ENCODE measurements at regions not wholly inside any gene's neighbourhood (a gene's known extent, or its start where the extent isn't known, plus 50 kb on each side); places are given as distances from the start of the nearest gene placed in this dataset.

DNA sequence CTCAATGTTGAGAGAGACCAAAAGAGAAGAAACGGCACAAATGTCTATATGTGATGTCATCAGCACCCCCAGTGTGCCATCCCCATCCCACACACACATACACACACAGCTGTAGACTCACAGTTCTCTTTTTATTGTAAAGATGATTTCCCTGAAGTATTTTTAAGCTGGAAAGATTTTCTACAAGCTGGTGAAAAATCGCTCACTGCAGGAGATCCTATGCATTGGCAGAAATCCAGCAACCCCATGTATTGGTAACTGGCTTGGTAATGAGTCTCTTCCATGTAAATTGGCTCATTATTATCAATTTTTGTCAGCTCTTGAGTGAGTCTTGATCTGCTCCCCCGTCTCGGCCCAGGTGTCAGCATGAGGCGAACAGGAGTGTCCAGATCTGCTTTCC is 107.1 kb upstream of the UQCRFS1 start:
- no peak for FAIRE-seq
- TF ChIP-seq, protein P1, sequence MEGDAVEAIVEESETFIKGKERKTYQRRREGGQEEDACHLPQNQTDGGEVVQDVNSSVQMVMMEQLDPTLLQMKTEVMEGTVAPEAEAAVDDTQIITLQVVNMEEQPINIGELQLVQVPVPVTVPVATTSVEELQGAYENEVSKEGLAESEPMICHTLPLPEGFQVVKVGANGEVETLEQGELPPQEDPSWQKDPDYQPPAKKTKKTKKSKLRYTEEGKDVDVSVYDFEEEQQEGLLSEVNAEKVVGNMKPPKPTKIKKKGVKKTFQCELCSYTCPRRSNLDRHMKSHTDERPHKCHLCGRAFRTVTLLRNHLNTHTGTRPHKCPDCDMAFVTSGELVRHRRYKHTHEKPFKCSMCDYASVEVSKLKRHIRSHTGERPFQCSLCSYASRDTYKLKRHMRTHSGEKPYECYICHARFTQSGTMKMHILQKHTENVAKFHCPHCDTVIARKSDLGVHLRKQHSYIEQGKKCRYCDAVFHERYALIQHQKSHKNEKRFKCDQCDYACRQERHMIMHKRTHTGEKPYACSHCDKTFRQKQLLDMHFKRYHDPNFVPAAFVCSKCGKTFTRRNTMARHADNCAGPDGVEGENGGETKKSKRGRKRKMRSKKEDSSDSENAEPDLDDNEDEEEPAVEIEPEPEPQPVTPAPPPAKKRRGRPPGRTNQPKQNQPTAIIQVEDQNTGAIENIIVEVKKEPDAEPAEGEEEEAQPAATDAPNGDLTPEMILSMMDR (IDR thresholded peaks at IDR 0.05; ENCODE audit: borderline replicate concordance, extremely low read depth, insufficient read depth) = no peak

DNA sequence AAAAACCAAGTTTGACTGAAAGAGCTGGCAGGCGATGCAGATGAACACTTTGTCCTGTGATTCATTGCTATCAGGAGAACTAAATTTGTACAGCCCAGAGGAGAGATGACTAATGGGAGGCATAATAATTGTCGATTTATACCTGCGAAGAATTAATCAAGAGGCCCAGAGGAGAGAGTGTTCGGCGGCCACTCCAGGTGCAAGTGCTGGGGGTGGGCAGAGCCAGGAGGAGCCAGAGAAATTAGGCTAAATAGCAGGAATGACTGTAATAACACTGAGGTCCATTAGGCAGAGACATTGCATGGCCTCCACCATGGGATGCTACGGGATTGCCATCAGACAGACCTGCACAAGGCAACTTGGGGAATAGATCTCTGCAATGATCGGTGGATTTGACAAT is 107.7 kb upstream of the UQCRFS1 start:
- FAIRE-seq = no peak
- no peak overlapping the region for H3K4me3 ChIP-seq (ENCODE audit: low read length in 3 of 3)
- DNase-seq = no peak
- intact Hi-C loops (cut with DNase I) = no loop called here
- TF ChIP-seq, protein P1 (IDR thresholded peaks at IDR 0.05; ENCODE audit: borderline replicate concordance, extremely low read depth, insufficient read depth) = no peak
- H3K9ac ChIP-seq (ENCODE audit: low read length in 3 of 3) = no peak overlapping the region
- no peak overlapping the region for H3K27ac ChIP-seq (ENCODE audit: low read depth in 2 of 2, low read length in 2 of 2)
- H3K36me3 ChIP-seq (ENCODE audit: control insufficient read depth in 2 of 3, insufficient read depth in 3 of 3, low read length in 3 of 3) = no peaks in the 10 kb centered on the region
- no peaks in the 10 kb centered on the region for H3K9me3 ChIP-seq (ENCODE audit: control insufficient read depth in 2 of 3, insufficient read depth in 1 of 3, low read length in 3 of 3)
- H3K4me1 ChIP-seq (ENCODE audit: control insufficient read depth in 2 of 3, insufficient read depth in 2 of 3, low read depth in 1 of 3, low read length in 3 of 3) = no peaks in the 10 kb centered on the region
- H3K27me3 ChIP-seq (ENCODE audit: control insufficient read depth, insufficient read depth, low read length) = no peaks in the 10 kb centered on the region

More for the DNA sequence above, 107.1 kb upstream of the UQCRFS1 start:
- DNase-seq = no peak
- Histone ChIP-seq H3K4me1 (ENCODE audit: control insufficient read depth in 2 of 3, insufficient read depth in 2 of 3, low read depth in 1 of 3, low read length in 3 of 3) (no peaks in the 10 kb centered on the region), H3K36me3 (ENCODE audit: control insufficient read depth in 2 of 3, insufficient read depth in 3 of 3, low read length in 3 of 3) (no peaks in the 10 kb centered on the region), H3K27ac (ENCODE audit: low read depth in 2 of 2, low read length in 2 of 2) (no peak overlapping the region), H3K4me3 (ENCODE audit: low read length in 3 of 3) (no peak overlapping the region), H3K9ac (ENCODE audit: low read length in 3 of 3) (no peak overlapping the region), H3K9me3 (ENCODE audit: control insufficient read depth in 2 of 3, insufficient read depth in 1 of 3, low read length in 3 of 3) (no peaks in the 10 kb centered on the region), H3K27me3 (ENCODE audit: control insufficient read depth, insufficient read depth, low read length) (no peaks in the 10 kb centered on the region)
- intact Hi-C loops (cut with DNase I) = no loop called here

DNA sequence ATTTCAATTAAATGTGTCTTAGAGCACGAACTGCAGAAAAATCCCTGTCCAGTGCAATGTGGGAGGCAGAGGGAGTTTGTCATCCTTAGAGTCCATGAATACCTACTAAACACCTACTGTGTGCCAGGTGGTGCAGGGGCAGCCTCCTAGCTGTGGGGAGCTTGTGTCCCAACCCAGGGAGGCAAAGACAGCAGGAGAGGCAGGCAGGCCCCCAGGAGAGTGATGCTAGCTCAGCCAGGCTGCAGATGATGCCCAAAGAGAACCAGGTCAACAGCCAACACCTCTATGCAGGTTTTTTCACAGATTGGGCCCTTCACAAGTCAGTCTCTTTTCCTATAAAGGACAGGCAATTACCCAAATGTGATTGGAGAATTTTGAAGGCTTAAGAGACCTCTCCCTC is 108.2 kb upstream of the UQCRFS1 start:
- Histone ChIP-seq H3K9me3 (ENCODE audit: control insufficient read depth in 2 of 3, insufficient read depth in 1 of 3, low read length in 3 of 3) (no peaks in the 10 kb centered on the region), H3K4me1 (ENCODE audit: control insufficient read depth in 2 of 3, insufficient read depth in 2 of 3, low read depth in 1 of 3, low read length in 3 of 3) (no peaks in the 10 kb centered on the region), H3K9ac (ENCODE audit: low read length in 3 of 3) (no peak overlapping the region), H3K27me3 (ENCODE audit: control insufficient read depth, insufficient read depth, low read length) (no peaks in the 10 kb centered on the region), H3K36me3 (ENCODE audit: control insufficient read depth in 2 of 3, insufficient read depth in 3 of 3, low read length in 3 of 3) (no peaks in the 10 kb centered on the region), H3K4me3 (ENCODE audit: low read length in 3 of 3) (no peak overlapping the region), H3K27ac (ENCODE audit: low read depth in 2 of 2, low read length in 2 of 2) (no peak overlapping the region)
- intact Hi-C loops (cut with DNase I) = no loop called here
- FAIRE-seq (no peak), DNase-seq (no peak)
- TF ChIP-seq, protein P1 (IDR thresholded peaks at IDR 0.05; ENCODE audit: borderline replicate concordance, extremely low read depth, insufficient read depth) = no peak

- H3K9ac ChIP-seq (ENCODE audit: low read length in 3 of 3) = no peak overlapping the region
- no peak for FAIRE-seq
- TF ChIP-seq, protein P1 (IDR thresholded peaks at IDR 0.05; ENCODE audit: borderline replicate concordance, extremely low read depth, insufficient read depth) = no peak
- H3K9me3 ChIP-seq (ENCODE audit: control insufficient read depth in 2 of 3, insufficient read depth in 1 of 3, low read length in 3 of 3) = no peaks in the 10 kb centered on the region
- no peak overlapping the region for H3K27ac ChIP-seq (ENCODE audit: low read depth in 2 of 2, low read length in 2 of 2)
- H3K27me3 ChIP-seq (ENCODE audit: control insufficient read depth, insufficient read depth, low read length) = no peaks in the 10 kb centered on the region
- no peak overlapping the region for H3K4me3 ChIP-seq (ENCODE audit: low read length in 3 of 3)
- no peak for DNase-seq
- no peaks in the 10 kb centered on the region for H3K36me3 ChIP-seq (ENCODE audit: control insufficient read depth in 2 of 3, insufficient read depth in 3 of 3, low read length in 3 of 3)
- intact Hi-C loops (cut with DNase I) = no loop called here
- H3K4me1 ChIP-seq (ENCODE audit: control insufficient read depth in 2 of 3, insufficient read depth in 2 of 3, low read depth in 1 of 3, low read length in 3 of 3) = no peaks in the 10 kb centered on the region
These were observed 110.1 kb upstream of the UQCRFS1 start for GRCh38 chr19:29323021-29323430.
